Adrenal gland (tissue), 5 donors: ENCODE measurements at regions not wholly inside any gene's neighbourhood (a gene's known extent, or its start where the extent isn't known, plus 50 kb on each side); places are given as distances from the start of the nearest gene placed in this dataset.

Source experiments
- POLR2A ChIP-seq, 2 donors: fragments of 450-650 bp; IDR thresholded peaks; one replicate each; pipeline ENCODE4 v1.6.1; 2017; ENCODE audit warnings: antibody characterized with exemption in 2 of 2, mild to moderate bottlenecking in 2 of 2, moderate library complexity in 1 of 2
- TF ChIP-seq, protein P1 (sequence below), 6 experiments: fragments of 450-650 bp in 4 of 6; fragments of 200-600 bp in 2 of 6; sonication (generic) in 1 of 6; IDR thresholded peaks; 1 replicate in 5 of 6; 2 replicates in 1 of 6; pipeline versions ENCODE4 v1.5.1 to v1.8.0; 2016 to 2021; ENCODE audit warnings: antibody characterized with exemption in 6 of 6, mild to moderate bottlenecking in 2 of 6, moderate library complexity in 1 of 6
- donor health status: DM: no; HTN: no; CAD: no.

DNA sequence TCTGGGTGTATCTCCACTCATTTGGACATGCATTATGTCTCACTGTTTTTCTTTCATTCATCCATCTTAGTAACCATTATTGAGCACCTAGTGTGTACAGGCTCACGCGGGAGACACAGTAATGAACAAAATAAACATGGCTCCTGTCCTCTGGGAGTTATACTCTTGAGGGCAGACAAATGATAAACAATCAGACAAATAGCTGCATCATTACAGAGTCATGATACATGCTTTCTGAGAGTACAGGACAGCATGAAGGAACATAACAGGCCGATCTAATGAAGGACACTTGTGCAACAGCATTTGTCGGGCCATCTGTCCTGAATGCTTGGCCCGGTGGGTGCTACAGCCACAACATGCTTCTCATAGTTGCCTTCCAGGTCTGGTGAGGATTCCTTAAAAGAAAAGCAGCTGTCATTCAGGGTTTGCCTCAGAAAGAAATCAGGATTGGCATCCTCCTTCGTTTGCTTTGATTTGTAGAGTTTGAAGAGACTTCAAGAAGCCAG lies 77.2 kb upstream of the EGLN3 start:
- TF ChIP-seq, protein P1, sequence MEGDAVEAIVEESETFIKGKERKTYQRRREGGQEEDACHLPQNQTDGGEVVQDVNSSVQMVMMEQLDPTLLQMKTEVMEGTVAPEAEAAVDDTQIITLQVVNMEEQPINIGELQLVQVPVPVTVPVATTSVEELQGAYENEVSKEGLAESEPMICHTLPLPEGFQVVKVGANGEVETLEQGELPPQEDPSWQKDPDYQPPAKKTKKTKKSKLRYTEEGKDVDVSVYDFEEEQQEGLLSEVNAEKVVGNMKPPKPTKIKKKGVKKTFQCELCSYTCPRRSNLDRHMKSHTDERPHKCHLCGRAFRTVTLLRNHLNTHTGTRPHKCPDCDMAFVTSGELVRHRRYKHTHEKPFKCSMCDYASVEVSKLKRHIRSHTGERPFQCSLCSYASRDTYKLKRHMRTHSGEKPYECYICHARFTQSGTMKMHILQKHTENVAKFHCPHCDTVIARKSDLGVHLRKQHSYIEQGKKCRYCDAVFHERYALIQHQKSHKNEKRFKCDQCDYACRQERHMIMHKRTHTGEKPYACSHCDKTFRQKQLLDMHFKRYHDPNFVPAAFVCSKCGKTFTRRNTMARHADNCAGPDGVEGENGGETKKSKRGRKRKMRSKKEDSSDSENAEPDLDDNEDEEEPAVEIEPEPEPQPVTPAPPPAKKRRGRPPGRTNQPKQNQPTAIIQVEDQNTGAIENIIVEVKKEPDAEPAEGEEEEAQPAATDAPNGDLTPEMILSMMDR (IDR thresholded peaks at IDR 0.05): no peak
- TF ChIP-seq POLR2A (IDR thresholded peaks at IDR 0.05): no peak
